ENCODE measurements at regions not wholly inside any gene's neighbourhood (a gene's known extent, or its start where the extent isn't known, plus 50 kb on each side); places are given as distances from the start of the nearest gene placed in this dataset.

DNA sequence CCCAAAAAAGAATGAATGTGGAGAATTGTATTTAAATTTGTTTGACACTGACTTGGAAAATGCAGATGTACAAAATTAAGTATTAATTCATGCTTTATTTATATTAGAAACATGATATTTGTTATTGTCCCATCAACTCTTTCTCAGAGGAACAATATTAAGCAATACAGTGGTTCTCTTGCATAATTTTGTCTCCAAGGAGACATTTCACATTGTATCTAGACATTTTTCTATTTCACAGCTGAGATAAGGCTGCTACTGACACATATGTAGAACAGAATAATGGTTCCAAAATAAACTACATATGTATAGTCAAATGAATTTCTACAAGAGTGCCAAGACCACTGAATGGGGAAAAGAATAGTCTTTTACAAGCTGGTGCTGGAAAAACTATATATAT is 427.9 kb upstream of the SPANXN1 start:
- no peak for DNase-seq
- Mint-ChIP-seq H3K4me1 (no peaks in the 10 kb centered on the region), H3K27me3 (no peaks in the 10 kb centered on the region), H3K9me3 (peaks cover 3% of the 10 kb centered on the region), H3K27ac (no peak overlapping the region), H3K4me3 (no peak overlapping the region), H3K36me3 (ENCODE audit: low read depth) (no peaks in the 10 kb centered on the region)
- ChIA-PET CTCF (no interaction called here), POLR2A (no interaction called here)

DNA sequence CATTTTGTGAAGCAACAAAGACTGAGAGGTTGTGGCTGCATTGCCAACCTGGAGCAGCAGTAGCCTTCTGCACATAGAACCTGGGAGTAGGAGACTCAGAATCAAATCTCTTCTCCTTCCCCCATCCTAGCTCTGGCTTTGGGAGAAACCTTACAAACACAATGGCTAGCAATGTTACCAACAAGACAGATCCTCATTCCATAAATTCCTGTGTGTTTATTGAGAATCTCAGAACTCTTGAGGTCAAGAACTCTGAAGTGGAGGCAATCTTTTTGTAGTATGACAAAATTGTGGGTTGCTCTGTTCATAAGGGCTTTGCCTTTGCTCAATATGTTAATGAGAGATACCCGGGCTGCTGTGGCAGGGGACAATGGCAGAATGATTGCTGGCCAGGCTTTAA is 406.7 kb upstream of the SPANXN1 start:
- H3K36me3 Mint-ChIP-seq (ENCODE audit: low read depth) = no peaks in the 10 kb centered on the region
- H3K4me3 Mint-ChIP-seq = no peak overlapping the region
- POLR2A ChIA-PET = no interaction called here
- no peaks in the 10 kb centered on the region for H3K27me3 Mint-ChIP-seq
- H3K9me3 Mint-ChIP-seq = peaks cover 3% of the 10 kb centered on the region
- DNase-seq = no peak
- H3K27ac Mint-ChIP-seq = no peak overlapping the region
- H3K4me1 Mint-ChIP-seq = no peaks in the 10 kb centered on the region
- CTCF ChIA-PET = no interaction called here

DNA sequence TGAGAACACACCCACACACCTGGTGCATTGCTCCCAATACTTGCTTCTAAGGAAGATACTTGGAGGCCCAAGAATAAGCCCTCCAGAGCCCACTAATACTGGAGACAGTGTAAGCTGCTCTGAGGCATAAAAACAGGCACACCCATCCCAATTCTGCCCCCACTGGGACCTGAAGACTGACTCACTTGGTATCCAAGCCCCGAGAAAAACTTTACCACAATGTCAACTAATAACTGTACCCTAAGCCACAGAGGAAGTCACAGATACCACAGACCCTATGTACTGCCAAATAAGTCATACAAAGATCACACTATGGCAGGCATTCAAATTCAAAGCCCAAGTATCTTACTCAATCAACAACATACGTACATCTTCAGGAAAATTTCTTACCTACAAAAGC is 398.2 kb upstream of the SPANXN1 start:
- Mint-ChIP-seq H3K4me1 (no peaks in the 10 kb centered on the region), H3K27me3 (no peaks in the 10 kb centered on the region), H3K4me3 (no peak overlapping the region), H3K36me3 (ENCODE audit: low read depth) (no peaks in the 10 kb centered on the region), H3K9me3 (no peaks in the 10 kb centered on the region), H3K27ac (no peak overlapping the region)
- ChIA-PET POLR2A (no interaction called here), CTCF (no interaction called here)
- no peak for DNase-seq

DNA sequence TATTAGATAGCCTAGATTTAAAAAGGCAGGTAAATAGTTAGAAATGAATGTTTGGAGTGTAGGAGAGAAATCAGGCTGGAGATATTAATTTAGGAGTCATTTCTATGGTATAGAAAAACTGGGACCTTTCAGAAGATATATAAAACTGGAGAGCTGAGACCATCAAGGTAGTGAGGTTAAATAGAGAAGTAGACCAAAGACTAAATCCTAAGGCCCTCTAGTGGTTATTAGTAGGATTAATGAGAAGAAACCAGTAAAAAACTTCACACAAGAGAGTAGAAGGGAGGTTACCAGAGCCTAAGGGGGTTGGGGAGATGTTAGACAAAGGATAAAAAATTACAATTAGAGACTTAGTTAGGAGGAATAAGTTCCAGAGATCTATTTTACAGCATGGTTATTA is 351.0 kb upstream of the SPANXN1 start:
- CTCF ChIA-PET = no interaction called here
- H3K4me3 Mint-ChIP-seq = no peak overlapping the region
- no peaks in the 10 kb centered on the region for H3K9me3 Mint-ChIP-seq
- H3K36me3 Mint-ChIP-seq (ENCODE audit: low read depth) = no peaks in the 10 kb centered on the region
- H3K27me3 Mint-ChIP-seq = no peaks in the 10 kb centered on the region
- DNase-seq = no peak
- POLR2A ChIA-PET = no interaction called here
- H3K4me1 Mint-ChIP-seq = no peaks in the 10 kb centered on the region
- no peak overlapping the region for H3K27ac Mint-ChIP-seq

DNA sequence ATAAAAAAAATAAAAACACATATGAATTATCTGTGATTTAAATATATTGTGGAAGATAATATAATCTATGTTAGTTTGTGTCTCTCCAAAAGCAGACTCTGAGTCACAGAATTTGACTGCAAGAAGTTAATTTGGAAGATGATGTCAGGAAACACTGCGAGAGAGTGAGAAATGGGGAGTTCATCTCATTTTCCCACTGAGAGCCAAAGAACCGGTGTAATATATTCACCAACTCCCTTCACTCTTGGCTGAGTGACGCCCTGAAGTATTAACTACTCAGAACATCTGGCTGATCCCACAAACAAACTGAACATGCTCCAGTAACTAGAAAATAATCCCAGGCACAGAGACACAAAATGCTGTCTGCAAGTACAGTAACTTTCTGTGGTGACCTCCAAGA is 345.8 kb upstream of the SPANXN1 start:
- Mint-ChIP-seq H3K27me3 (no peaks in the 10 kb centered on the region), H3K4me1 (no peaks in the 10 kb centered on the region), H3K27ac (no peak overlapping the region), H3K4me3 (no peak overlapping the region), H3K9me3 (no peaks in the 10 kb centered on the region), H3K36me3 (ENCODE audit: low read depth) (no peaks in the 10 kb centered on the region)
- CTCF ChIA-PET = no interaction called here
- POLR2A ChIA-PET = no interaction called here
- DNase-seq = no peak

DNA sequence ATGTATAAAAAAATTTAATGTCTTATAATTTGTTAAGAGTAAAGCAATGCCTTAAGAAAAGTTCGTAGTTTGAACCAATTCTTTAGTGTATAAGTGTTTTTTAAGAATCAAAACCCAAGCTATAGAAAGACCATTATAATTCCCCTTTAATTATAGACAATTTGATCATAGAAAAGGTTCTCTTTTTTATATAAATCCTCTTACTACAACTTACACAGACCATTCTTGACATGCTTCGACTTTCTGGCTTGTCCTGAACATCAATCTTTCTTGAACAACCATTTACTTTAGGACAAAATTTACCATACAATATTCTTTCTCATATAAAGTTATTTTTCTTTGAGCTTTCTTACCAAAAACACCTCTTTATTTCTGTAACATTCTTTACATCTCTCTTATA is 330.5 kb upstream of the SPANXN1 start:
- Mint-ChIP-seq H3K4me3 (no peak overlapping the region), H3K27ac (no peak overlapping the region), H3K4me1 (no peaks in the 10 kb centered on the region), H3K9me3 (no peaks in the 10 kb centered on the region), H3K36me3 (ENCODE audit: low read depth) (no peaks in the 10 kb centered on the region), H3K27me3 (no peaks in the 10 kb centered on the region)
- ChIA-PET POLR2A (no interaction called here), CTCF (no interaction called here)
- no peak for DNase-seq

DNA sequence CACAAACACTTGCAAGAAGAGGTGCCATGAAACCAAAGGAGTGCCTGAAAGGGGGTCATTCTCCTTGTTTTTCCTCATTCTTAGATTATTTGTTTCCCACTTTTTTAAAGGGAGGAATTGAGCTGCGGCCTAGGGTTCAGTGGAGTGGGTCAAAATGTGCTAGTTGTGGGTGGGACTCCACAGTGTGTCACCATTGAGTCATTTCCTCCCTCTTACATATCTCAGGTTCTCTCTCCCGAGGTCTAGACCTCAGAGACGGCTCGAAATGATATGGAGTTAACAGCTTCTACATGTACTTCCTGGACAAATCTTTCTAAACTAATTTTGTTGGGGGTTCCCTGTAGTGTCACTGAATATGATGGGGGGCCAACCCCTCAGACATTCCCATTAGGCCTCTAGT is 328.4 kb upstream of the SPANXN1 start:
- Mint-ChIP-seq H3K27ac (no peak overlapping the region), H3K4me3 (no peak overlapping the region), H3K27me3 (no peaks in the 10 kb centered on the region), H3K4me1 (no peaks in the 10 kb centered on the region), H3K9me3 (no peaks in the 10 kb centered on the region), H3K36me3 (ENCODE audit: low read depth) (no peaks in the 10 kb centered on the region)
- ChIA-PET CTCF (no interaction called here), POLR2A (no interaction called here)
- DNase-seq = no peak

DNA sequence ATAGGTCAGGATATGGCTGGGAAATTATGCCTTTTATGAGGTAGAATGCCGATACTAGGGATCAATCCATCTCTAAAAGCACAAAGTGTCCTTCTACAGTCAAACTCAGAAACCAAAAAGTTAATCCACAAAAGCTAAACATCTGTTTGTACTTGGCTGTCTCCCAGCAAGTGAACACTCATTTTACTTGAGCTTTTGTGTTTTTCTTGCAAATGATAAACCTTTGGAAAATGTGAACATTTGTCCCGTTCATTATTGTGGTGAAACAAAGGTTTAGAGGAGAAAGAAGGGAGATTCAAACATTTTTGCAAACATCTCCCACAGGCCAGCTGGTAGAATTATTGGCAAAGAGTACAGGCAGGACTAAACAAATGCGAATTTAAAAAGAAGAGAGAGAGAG is 300.6 kb upstream of the SPANXN1 start:
- Mint-ChIP-seq H3K27me3 (no peaks in the 10 kb centered on the region), H3K27ac (no peak overlapping the region), H3K4me3 (no peak overlapping the region), H3K4me1 (no peaks in the 10 kb centered on the region), H3K36me3 (ENCODE audit: low read depth) (no peaks in the 10 kb centered on the region), H3K9me3 (peaks cover 2% of the 10 kb centered on the region)
- DNase-seq = no peak
- ChIA-PET POLR2A (no interaction called here), CTCF (no interaction called here)

All from activated CD4-positive, alpha-beta T cell treated with anti-CD3 and anti-CD28 coated beads, Interleukin-2, amount 10 ng/mL, durations not matched to agents 7 days and 5 days (primary cell).